ENCODE measurements at regions not wholly inside any gene's neighbourhood (a gene's known extent, or its start where the extent isn't known, plus 50 kb on each side); places are given as distances from the start of the nearest gene placed in this dataset.

DNA sequence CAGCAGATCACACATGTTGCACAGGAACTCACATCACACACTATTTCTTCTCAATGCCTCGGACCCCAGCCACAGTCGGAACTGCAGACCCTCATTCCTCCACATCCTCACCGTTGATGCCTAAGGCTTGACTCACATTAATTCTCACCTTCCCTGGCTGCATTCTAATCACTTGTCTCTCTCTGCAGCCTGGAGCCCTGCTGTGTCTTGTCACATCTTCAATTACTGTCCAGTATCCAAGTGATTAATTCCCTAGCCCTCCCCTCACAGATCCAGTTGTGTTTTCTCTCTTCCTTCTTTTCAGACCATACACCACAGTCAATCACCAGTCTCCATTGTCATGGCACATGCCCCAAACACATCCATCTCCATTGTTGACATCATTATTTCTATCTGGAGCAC, 592.4 kb upstream of the IGFBP3 start:
- no peak for TF ChIP-seq POLR2A (IDR thresholded peaks at IDR 0.05)
- TF ChIP-seq, protein P1, sequence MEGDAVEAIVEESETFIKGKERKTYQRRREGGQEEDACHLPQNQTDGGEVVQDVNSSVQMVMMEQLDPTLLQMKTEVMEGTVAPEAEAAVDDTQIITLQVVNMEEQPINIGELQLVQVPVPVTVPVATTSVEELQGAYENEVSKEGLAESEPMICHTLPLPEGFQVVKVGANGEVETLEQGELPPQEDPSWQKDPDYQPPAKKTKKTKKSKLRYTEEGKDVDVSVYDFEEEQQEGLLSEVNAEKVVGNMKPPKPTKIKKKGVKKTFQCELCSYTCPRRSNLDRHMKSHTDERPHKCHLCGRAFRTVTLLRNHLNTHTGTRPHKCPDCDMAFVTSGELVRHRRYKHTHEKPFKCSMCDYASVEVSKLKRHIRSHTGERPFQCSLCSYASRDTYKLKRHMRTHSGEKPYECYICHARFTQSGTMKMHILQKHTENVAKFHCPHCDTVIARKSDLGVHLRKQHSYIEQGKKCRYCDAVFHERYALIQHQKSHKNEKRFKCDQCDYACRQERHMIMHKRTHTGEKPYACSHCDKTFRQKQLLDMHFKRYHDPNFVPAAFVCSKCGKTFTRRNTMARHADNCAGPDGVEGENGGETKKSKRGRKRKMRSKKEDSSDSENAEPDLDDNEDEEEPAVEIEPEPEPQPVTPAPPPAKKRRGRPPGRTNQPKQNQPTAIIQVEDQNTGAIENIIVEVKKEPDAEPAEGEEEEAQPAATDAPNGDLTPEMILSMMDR (IDR thresholded peaks at IDR 0.05), result no peak
- Histone ChIP-seq H3K27ac (no peak overlapping the region), H3K4me3 (replicated peaks in 1 of 3) (no peak overlapping the region), H3K36me3 (no peaks in the 10 kb centered on the region), H3K4me1 (peaks cover 0 to 5% of the 10 kb centered on the region in 2 donors), H3K9me3 (no peaks in the 10 kb centered on the region), H3K27me3 (no peaks in the 10 kb centered on the region)
- intact Hi-C loops (cut with DNase I), result no loop called here
- DNase-seq, result no peak
- WGBS, 2 donors, result 54 to 66% methylated on average over 3 of the region's 3 CpGs

DNA sequence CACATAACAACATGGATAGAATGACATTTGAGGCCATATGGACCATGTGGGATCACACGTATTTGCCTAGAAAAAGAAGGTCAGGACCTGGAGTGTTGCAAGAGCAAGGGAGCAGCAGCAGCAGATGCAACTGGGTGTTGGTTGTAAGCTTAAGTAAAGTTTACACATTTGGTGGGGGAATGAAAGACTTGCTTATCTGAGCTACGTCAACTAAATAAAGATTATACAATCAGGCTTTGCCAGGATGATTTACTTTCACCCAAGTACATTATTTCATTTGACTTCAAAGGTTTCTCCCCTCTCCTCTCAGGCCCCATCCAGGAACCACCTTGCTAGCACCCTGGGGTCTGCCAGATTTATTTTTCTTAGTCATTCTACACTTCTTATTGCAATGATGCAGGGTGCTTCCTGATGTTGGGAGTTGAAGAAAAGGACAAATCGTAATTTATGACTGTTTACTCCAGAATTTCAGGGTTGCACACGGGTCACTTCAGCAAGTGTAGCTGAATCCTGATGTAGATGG, 591.9 kb upstream of the IGFBP3 start:
- no peaks in the 10 kb centered on the region for H3K9me3 ChIP-seq
- 86 to 91% methylated on average over 4 of the region's 4 CpGs for WGBS, 2 donors
- no peaks in the 10 kb centered on the region for H3K27me3 ChIP-seq
- TF ChIP-seq, protein P1 (IDR thresholded peaks at IDR 0.05), result no peak
- no peak for TF ChIP-seq POLR2A (IDR thresholded peaks at IDR 0.05)
- no peak overlapping the region for H3K4me3 ChIP-seq (replicated peaks in 1 of 3)
- H3K4me1 ChIP-seq, result peaks cover 0 to 5% of the 10 kb centered on the region in 2 donors
- no peaks in the 10 kb centered on the region for H3K36me3 ChIP-seq
- no peak for DNase-seq
- no peak overlapping the region for H3K27ac ChIP-seq
- intact Hi-C loops (cut with DNase I), result no loop called here

DNA sequence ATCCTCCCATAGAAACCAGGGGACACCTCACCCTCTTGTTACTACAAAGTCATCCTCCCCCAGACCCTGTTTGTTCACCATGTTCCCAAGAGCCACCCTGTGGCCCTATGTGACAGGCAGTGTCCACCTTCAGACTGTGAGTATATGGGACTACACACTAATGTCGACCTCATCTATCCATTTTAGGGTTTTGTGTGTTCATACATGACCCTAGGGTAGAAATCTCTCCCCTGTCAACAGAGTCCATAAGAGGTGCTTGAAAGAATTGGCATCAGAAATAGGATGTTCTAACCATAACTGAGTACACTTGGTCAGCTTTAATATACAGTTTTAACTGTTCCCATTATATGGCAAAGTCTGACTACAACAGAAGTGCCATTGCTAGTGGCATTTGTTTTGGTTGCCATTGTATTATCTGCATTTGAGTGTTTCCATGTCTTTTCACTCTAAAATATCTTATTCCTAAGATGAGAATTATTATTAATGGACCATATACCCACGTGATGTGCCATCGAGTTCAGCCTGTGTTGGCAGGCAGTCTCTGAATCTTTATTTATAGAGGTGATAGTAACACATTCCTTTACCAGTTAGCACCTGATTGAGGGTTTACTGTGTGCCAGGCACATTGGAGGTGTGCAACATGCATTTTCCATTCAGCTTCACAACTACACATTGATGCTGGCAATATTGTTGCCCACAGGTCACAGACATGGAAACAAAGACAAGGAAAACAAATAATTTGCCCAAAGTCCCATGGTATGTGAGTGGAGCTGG, 590.6 kb upstream of the IGFBP3 start:
- Histone ChIP-seq H3K4me1 (peaks cover 0 to 5% of the 10 kb centered on the region in 2 donors), H3K27ac (no peak overlapping the region), H3K4me3 (replicated peaks in 1 of 3) (no peak overlapping the region), H3K27me3 (no peaks in the 10 kb centered on the region), H3K36me3 (no peaks in the 10 kb centered on the region), H3K9me3 (no peaks in the 10 kb centered on the region)
- TF ChIP-seq, protein P1 (IDR thresholded peaks at IDR 0.05), result no peak
- no peak for TF ChIP-seq POLR2A (IDR thresholded peaks at IDR 0.05)
- DNase-seq, result no peak
- intact Hi-C loops (cut with DNase I), result no loop called here
- WGBS, 2 donors, result 59 to 66% methylated on average over 3 of the region's 3 CpGs

DNA sequence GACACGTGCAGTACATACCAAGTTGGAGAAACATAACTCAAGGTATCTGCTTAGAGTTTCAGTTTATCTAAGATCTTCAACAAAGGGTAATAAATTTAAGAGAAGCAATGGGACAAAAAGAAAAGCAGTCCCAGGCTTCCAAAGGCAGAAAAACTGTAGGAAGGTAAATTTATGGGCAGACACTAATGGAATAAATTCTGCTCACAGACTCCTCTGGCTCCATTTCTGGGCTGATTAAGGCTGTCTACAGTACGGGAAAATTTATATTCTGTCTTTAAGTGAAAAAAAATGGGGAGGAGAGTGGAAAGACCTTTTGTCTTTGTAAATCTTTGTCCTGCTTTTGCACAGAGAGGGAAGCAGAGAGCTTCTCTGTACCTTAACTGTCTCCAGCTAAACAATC, 587.5 kb upstream of the IGFBP3 start:
- no peak overlapping the region for H3K27ac ChIP-seq
- TF ChIP-seq, protein P1 (IDR thresholded peaks at IDR 0.05), result no peak
- TF ChIP-seq POLR2A (IDR thresholded peaks at IDR 0.05), result no peak
- no peaks in the 10 kb centered on the region for H3K9me3 ChIP-seq
- no peak overlapping the region for H3K4me3 ChIP-seq (replicated peaks in 1 of 3)
- WGBS, 2 donors, result 39 to 60% methylated on average over 2 of the region's 2 CpGs
- H3K36me3 ChIP-seq, result no peaks in the 10 kb centered on the region
- intact Hi-C loops (cut with DNase I), result no loop called here
- H3K27me3 ChIP-seq, result no peaks in the 10 kb centered on the region
- H3K4me1 ChIP-seq, result no peaks in the 10 kb centered on the region
- DNase-seq, result no peak

DNA sequence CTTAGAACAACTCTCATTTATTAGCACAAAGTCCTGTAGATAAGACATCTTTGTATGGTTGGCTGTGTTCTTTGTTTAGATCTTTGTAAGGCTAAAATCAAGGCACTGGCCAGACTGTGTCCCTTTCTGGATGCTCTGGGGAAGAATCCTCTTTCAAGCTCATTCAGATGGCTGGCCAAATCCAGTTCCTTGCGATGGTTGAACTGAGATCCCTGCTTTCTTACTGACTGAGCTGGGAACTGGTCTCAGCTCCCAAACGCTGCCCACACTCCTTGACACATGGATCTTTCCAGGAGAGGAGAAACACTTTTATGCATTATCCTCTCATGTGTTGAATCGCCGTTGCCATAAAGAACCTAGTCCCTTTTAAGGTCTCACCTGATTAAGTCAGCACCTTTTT, 586.5 kb upstream of the IGFBP3 start:
- Histone ChIP-seq H3K36me3 (no peaks in the 10 kb centered on the region), H3K27me3 (no peaks in the 10 kb centered on the region), H3K27ac (no peak overlapping the region), H3K4me3 (replicated peaks in 1 of 3) (no peak overlapping the region), H3K9me3 (no peaks in the 10 kb centered on the region), H3K4me1 (no peaks in the 10 kb centered on the region)
- intact Hi-C loops (cut with DNase I), result no loop called here
- 87 to 91% methylated on average over 4 of the region's 4 CpGs for WGBS, 2 donors
- no peak for DNase-seq
- TF ChIP-seq POLR2A (IDR thresholded peaks at IDR 0.05), result no peak
- TF ChIP-seq, protein P1 (IDR thresholded peaks at IDR 0.05), result no peak

Measured in thyroid gland (tissue), 4 donors.